ACC112 (cell line): ENCODE measurements at regions not wholly inside any gene's neighbourhood (a gene's known extent, or its start where the extent isn't known, plus 50 kb on each side); places are given as distances from the start of the nearest gene placed in this dataset.

Source experiments
- H2AFZ ChIP-seq: fragments of 200-600 bp; sonication (generic); one replicate; pipeline ENCODE4 v1.6.0; 2017; ENCODE audit warnings: antibody characterized with exemption, low read length; ENCODE audit not compliant: unreplicated experiment
- H3K27ac ChIP-seq: fragments of 200-600 bp; sonication (generic); 2 replicates; pipeline ENCODE4 v1.5.1; 2014; ENCODE audit warnings: low read depth, mild to moderate bottlenecking, antibody characterized with exemption, low read length, moderate library complexity
- H3K27me3 ChIP-seq: fragments of 200-600 bp; sonication (generic); 2 replicates; pipeline ENCODE4 v1.6.1; 2014; ENCODE audit warnings: mild to moderate bottlenecking, antibody characterized with exemption, low read length, moderate library complexity, mixed read lengths; ENCODE audit not compliant: insufficient read depth
- H3K36me3 ChIP-seq: fragments of 200-600 bp; sonication (generic); 2 replicates; pipeline ENCODE4 v1.6.1; 2016; ENCODE audit warnings: mild to moderate bottlenecking, antibody characterized with exemption, low read length, moderate library complexity, mixed read lengths; ENCODE audit not compliant: insufficient read depth
- H3K4me1 ChIP-seq: fragments of 200-600 bp; sonication (generic); one replicate; pipeline ENCODE4 v1.6.1; 2016; ENCODE audit warnings: low read length, mixed read lengths; ENCODE audit not compliant: insufficient read depth, unreplicated experiment, control insufficient read depth
- H3K4me3 ChIP-seq: fragments of 200-600 bp; sonication (generic); 2 replicates; pipeline ENCODE4 v1.5.1; 2014; ENCODE audit warnings: mild to moderate bottlenecking, low read depth, low read length
- H3K79me2 ChIP-seq: fragments of 200-600 bp; sonication (generic); one replicate; pipeline ENCODE4 v1.6.0; 2016; ENCODE audit warnings: low read length; ENCODE audit not compliant: control insufficient read depth, unreplicated experiment, insufficient read depth

DNA sequence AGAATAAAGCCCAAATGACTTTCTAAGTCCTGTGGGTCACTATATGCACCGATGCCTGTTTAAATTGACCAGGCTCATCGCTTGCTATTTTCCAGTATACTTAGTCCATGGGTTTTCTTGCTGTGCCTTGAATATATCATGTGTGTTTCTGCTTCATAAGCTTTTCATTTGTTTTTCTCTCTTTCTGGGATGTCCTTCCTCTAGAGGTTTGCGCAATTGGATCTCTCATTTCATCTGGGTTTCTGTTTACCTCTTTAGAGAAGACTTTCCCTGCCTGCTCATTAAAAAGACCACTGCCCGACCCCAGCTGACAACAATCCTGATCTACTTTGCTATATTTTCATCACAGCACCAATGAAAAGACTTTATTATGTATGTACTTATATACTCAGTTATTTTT is 150.9 kb upstream of the CYRIA start:
- Histone ChIP-seq H3K79me2 (no peaks in the 10 kb centered on the region), H3K4me1 (no peaks in the 10 kb centered on the region), H3K4me3 (no peak overlapping the region), H2AFZ (no peak overlapping the region), H3K36me3 (no peaks in the 10 kb centered on the region), H3K27ac (no peak overlapping the region), H3K27me3 (no peaks in the 10 kb centered on the region)

DNA sequence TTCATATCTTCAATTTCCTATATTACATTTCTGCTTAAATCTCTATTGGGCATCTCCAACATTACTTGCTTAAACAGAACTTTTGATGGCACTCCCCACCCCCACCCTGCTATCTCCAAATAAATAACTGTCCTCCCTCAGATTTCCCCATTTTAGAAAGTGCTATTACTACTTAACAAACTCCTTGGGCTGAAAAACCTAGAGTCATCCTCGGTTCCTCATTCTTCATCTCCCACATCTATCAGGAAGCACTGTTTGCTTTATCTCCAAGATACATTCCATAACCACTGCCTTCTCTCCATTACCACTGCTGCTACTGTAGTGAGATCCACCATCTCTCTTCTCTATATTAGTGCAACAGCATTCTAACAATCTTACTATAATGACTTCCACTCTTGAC is 150.4 kb upstream of the CYRIA start:
- no peak overlapping the region for H3K4me3 ChIP-seq
- H3K79me2 ChIP-seq, result no peaks in the 10 kb centered on the region
- H3K36me3 ChIP-seq, result no peaks in the 10 kb centered on the region
- no peak overlapping the region for H3K27ac ChIP-seq
- H3K4me1 ChIP-seq, result no peaks in the 10 kb centered on the region
- H3K27me3 ChIP-seq, result no peaks in the 10 kb centered on the region
- no peak overlapping the region for H2AFZ ChIP-seq

DNA sequence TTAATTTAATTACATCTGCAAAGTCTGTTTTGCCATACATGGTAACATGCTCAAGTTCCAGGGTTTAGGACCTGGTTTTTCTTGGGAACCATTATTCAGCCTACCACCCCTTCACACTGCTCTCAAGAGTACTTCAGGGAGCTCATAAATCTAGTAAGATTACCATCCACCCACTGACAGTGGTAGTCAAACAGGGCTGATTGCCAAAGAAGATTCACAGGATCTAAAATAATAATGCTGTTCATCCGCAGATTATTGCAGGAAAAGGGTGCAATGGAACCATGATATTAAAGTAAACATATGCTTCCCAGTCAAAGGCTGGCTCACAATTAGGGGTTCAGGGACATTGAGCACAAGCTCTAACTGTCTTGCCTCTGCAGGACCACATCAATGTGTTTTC is 148.0 kb upstream of the CYRIA start:
- H3K27ac ChIP-seq, result no peak overlapping the region

DNA sequence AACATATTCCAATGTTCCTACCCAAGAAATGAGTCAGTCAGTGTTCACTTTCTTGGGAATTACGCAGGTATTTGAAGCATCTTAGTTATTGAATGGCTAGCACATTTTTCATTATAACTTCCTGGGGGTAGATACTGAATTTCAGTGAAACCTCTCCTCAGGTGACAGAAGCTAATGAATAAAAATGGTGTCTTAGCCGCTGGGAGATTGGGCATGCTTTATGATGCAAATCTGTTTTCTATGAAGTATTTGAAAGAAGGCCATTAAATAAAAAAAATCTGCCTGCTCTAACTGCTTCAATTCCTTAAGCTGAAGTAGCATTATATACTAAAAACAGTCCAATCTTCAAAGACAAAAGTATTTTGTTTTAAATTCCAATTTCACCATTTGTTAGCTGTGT is 132.8 kb upstream of the CYRIA start:
- no peak overlapping the region for H2AFZ ChIP-seq
- H3K4me1 ChIP-seq, result no peaks in the 10 kb centered on the region
- H3K36me3 ChIP-seq, result no peaks in the 10 kb centered on the region
- H3K27me3 ChIP-seq, result no peaks in the 10 kb centered on the region
- no peak overlapping the region for H3K4me3 ChIP-seq
- no peak overlapping the region for H3K27ac ChIP-seq
- H3K79me2 ChIP-seq, result no peaks in the 10 kb centered on the region

More for the DNA sequence above, 148.0 kb upstream of the CYRIA start:
- Histone ChIP-seq H3K79me2 (no peaks in the 10 kb centered on the region), H3K4me3 (no peak overlapping the region), H2AFZ (no peak overlapping the region), H3K4me1 (no peaks in the 10 kb centered on the region), H3K27me3 (no peaks in the 10 kb centered on the region), H3K36me3 (no peaks in the 10 kb centered on the region)

DNA sequence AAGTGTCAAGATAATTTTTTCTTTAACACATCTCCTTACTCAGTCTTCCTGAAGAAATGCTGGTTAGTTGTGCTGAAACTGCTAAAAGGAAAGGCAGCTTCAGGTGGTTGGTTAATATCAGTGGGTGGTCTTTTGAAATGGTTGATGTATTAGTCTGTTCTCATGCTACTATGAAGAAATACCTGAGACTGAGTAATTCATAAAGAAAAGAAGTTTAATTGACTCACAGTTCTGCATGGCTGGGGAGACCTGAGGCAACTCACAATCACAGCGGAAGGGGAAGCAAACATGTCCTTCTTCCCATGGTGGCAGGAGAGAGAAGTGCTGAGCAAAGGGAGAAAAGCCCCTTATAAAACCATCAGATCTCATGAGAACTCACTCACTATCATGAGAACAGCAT is 125.9 kb upstream of the CYRIA start:
- H3K79me2 ChIP-seq, result no peaks in the 10 kb centered on the region
- no peaks in the 10 kb centered on the region for H3K4me1 ChIP-seq
- H3K27me3 ChIP-seq, result no peaks in the 10 kb centered on the region
- H3K4me3 ChIP-seq, result no peak overlapping the region
- H3K36me3 ChIP-seq, result no peaks in the 10 kb centered on the region
- no peak overlapping the region for H2AFZ ChIP-seq
- H3K27ac ChIP-seq, result no peak overlapping the region

DNA sequence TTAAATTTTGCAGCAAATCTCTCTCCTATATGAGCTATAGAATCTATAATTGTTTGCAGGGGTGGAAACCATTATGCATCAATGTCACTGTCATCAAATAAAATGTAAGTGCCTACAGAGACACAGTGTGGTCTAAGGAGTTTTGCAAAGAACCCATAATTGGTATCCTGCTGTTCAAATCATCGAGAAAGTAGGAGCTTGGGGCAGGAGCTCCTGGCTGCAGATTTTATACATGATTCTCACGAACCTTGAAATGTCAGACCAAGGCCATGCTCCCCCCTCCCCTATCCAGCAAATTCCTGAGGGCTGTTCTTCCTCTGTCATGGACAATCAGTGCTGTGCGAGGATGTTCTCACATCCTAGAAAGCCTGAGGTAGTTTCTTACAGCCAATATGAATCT is 119.5 kb upstream of the CYRIA start:
- Histone ChIP-seq H3K4me3 (no peak overlapping the region), H3K27ac (no peak overlapping the region), H3K79me2 (no peaks in the 10 kb centered on the region), H2AFZ (no peak overlapping the region), H3K27me3 (peaks cover 6% of the 10 kb centered on the region; the same call in 1 of the 2 replicates), H3K4me1 (no peaks in the 10 kb centered on the region), H3K36me3 (no peaks in the 10 kb centered on the region)

DNA sequence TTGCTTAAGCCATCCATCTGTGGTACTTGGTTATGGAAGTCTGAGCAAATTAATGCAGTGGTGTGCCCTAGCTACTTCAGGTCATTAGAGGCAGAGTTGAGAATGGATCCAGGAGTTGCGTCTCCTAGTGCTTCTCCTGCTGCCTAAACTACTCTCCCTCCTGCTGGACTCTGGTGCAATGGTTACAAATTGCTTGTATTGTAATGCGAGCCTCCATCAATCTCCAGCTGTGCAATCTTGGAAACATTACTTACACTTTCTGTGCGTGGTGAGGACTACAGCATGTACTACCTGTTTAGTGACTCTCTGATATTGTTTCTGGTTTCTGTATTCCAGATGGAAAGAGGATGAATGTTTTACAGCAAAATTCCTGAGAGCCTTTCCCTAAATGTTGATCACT is 119.0 kb upstream of the CYRIA start:
- H3K4me3 ChIP-seq, result no peak overlapping the region

DNA sequence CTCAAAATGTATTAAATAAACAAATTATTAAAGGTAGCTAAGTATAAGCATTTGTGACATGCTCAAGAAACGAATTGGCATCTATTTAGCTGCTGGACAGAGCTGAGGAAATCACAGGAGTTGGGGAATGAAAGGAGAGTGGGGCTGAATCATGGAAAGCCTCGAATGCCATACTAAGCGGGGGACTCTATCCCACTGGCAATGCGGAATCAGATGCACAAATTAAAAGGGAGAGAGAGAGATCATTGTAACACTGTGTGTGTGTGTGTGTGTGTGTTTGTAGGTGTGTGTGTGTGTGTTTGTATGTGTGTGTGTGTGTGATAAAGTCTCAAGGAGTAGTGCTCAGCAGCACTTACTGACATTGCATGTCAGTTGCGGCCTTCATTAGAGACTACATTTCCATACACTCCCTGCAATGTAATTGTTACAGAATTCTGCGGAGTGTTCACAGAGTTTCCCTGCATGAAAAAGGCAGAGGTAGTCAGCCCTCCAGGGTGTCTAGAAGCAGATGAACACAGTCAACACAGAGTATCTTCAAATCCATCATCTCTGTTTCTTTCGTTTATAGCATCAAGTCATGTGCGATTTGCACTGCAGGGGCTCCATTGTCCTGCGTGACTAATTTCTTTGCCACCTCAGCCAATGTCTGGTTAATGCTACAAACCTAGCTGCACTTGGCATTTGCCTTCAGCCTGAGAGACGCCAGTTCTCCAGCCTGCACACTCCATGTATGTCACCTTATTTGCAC is 111.7 kb upstream of the CYRIA start:
- H3K4me3 ChIP-seq, result no peak overlapping the region
- H3K27ac ChIP-seq, result no peak overlapping the region
- 0 out of 2 replicates have a peak, but pooled peaks cover 4% of the 10 kb centered on the region for H3K27me3 ChIP-seq
- H3K4me1 ChIP-seq, result no peaks in the 10 kb centered on the region
- no peaks in the 10 kb centered on the region for H3K79me2 ChIP-seq
- no peak overlapping the region for H2AFZ ChIP-seq
- H3K36me3 ChIP-seq, result no peaks in the 10 kb centered on the region

More for the DNA sequence above, 119.0 kb upstream of the CYRIA start:
- H3K27ac ChIP-seq, result no peak overlapping the region
- no peak overlapping the region for H2AFZ ChIP-seq
- H3K79me2 ChIP-seq, result no peaks in the 10 kb centered on the region
- no peaks in the 10 kb centered on the region for H3K36me3 ChIP-seq
- H3K27me3 ChIP-seq, result peaks cover 6% of the 10 kb centered on the region; the same call in 1 of the 2 replicates
- H3K4me1 ChIP-seq, result no peaks in the 10 kb centered on the region

DNA sequence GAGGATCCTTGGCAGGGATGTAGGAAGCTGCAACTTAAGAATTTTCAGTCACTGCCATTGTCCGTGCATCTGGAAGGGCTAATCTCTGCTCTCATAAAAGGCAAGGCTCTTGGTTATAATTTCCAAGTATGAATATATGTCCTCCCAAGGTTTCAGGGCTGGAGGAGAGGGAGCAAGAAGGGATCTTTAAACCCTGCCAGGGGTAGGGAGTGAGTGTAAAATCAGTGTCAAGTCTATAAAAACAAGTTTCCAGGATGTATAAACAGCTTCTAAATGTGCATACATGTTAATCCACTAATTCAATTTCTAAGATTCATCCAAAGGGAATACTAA is 110.2 kb upstream of the CYRIA start:
- no peak overlapping the region for H2AFZ ChIP-seq

DNA sequence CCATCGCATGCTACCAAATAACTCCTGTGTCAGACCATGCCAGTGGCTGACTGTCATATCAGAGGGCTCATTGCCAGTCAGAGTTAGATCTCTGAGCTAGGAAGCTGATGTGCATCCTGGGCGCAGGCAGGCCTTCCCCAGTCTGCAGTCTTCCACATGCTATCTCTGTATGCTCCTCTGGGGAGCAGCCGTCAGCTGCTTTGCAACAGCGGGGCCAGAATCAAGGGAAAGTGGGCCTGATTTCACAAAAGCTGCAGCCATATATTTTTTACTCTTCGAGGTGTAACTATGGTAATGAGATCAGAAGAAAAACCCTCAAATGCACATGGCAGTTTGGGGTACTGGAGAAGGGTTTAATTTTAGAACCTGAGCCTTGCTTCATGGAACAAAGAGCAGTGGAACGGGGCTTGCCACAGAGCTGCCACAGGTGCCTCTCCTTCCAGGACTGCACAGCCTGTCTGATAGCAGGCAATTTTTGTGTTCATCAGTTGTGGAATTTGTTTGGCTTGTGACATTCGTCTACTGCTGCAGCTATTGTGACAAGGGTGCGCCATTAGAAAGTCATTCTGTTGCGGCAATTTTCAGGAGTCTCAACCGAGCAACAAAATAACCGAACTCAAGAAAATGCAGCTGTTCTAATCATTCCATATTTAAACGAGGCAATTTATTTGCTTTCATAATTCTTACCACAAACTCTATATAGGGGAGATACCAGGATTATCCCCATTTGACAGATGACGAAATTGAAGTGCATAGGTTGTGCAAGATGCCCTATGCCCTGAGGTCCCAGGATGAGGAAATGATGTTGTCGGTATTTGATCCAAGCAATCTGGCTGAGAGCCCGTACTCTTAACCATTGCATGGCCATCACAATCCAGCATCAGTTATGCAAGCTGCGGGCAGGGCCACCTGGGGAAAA is 109.6 kb upstream of the CYRIA start:
- Histone ChIP-seq H3K27ac (no peak overlapping the region), H3K27me3 (peaks cover 11% of the 10 kb centered on the region), H3K36me3 (no peaks in the 10 kb centered on the region), H3K79me2 (no peaks in the 10 kb centered on the region), H2AFZ (no peak overlapping the region), H3K4me3 (no peak overlapping the region), H3K4me1 (no peaks in the 10 kb centered on the region)

More for the DNA sequence above, 110.2 kb upstream of the CYRIA start:
- H3K4me1 ChIP-seq, result no peaks in the 10 kb centered on the region
- H3K79me2 ChIP-seq, result no peaks in the 10 kb centered on the region
- H3K27ac ChIP-seq, result no peak overlapping the region
- H3K4me3 ChIP-seq, result no peak overlapping the region
- no peaks in the 10 kb centered on the region for H3K36me3 ChIP-seq
- 0 out of 2 replicates have a peak, but pooled peaks cover 9% of the 10 kb centered on the region for H3K27me3 ChIP-seq

DNA sequence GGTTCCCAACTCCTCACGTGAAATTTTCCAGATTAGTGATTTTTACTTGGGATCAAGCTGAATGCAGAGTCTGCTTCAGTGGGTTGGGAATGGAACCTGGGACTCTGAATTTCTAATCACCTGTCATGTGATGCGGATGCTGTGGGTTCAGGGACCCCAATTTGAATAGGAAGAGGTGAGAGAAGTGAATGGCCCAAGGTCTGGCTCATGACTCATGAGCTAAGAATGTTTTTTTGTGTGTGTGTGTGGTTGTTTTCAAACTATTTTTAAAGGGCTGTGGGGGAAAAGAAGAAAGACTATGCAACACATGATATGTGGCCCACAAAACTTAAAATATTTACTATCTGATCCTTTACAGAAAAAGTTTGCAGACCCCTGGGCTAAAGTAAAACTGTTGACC is 108.5 kb upstream of the CYRIA start:
- H3K4me1 ChIP-seq, result no peaks in the 10 kb centered on the region
- H3K27ac ChIP-seq, result no peak overlapping the region
- no peaks in the 10 kb centered on the region for H3K36me3 ChIP-seq
- H3K4me3 ChIP-seq, result no peak overlapping the region
- no peak overlapping the region for H2AFZ ChIP-seq
- H3K79me2 ChIP-seq, result no peaks in the 10 kb centered on the region
- H3K27me3 ChIP-seq, result peaks cover 22% of the 10 kb centered on the region
